Karpas-422 (cell line): ENCODE measurements at regions not wholly inside any gene's neighbourhood (a gene's known extent, or its start where the extent isn't known, plus 50 kb on each side); places are given as distances from the start of the nearest gene placed in this dataset.

Experiments
- DNase-seq: peaks from one replicate; pipeline ENCODE4 v3.0.0-alpha.2; 2015
- H2AFZ ChIP-seq: fragments of 200-600 bp; sonication (generic); 2 replicates; pipeline ENCODE4 v1.6.1; 2014; ENCODE audit warnings: antibody characterized with exemption, low read length, mixed read lengths
- H3K27ac ChIP-seq: fragments of 200-600 bp; sonication (generic); 2 replicates; pipeline ENCODE4 v1.5.1; 2014; ENCODE audit warnings: mild to moderate bottlenecking, low read length, moderate library complexity
- H3K27me3 ChIP-seq: fragments of 200-600 bp; sonication (generic); 2 replicates; pipeline ENCODE4 v1.6.1; 2014; ENCODE audit warnings: low read length, mixed read lengths
- H3K36me3 ChIP-seq: fragments of 200-600 bp; sonication (generic); 2 replicates; pipeline ENCODE4 v1.6.1; 2014; ENCODE audit warnings: low read length, mixed read lengths; ENCODE audit not compliant: insufficient read depth
- H3K4me1 ChIP-seq: fragments of 200-600 bp; sonication (generic); 2 replicates; pipeline ENCODE4 v1.6.1; 2014; ENCODE audit warnings: mild to moderate bottlenecking, low read length, mixed read lengths
- H3K4me2 ChIP-seq: fragments of 200-600 bp; sonication (generic); 2 replicates; pipeline ENCODE4 v1.6.1; 2014; ENCODE audit warnings: low read length, low read depth, mild to moderate bottlenecking; ENCODE audit not compliant: poor library complexity, severe bottlenecking
- H3K4me3 ChIP-seq: fragments of 200-600 bp; sonication (generic); 2 replicates; pipeline ENCODE4 v1.5.1; 2014; ENCODE audit warnings: mild to moderate bottlenecking, antibody characterized with exemption, low read length, mixed read lengths
- H3K79me2 ChIP-seq: fragments of 200-600 bp; sonication (generic); 2 replicates; pipeline ENCODE4 v1.6.1; 2014; ENCODE audit warnings: mild to moderate bottlenecking, low read length, mixed read lengths
- H3K9ac ChIP-seq: fragments of 200-600 bp; sonication (generic); 2 replicates; pipeline ENCODE4 v1.6.0; 2014; ENCODE audit warnings: low read length
- H3K9me2 ChIP-seq: fragments of 200-600 bp; sonication (generic), shearing (Covaris generic); replicated peaks from 2 replicates; pipeline ENCODE4 v1.6.0; 2014; ENCODE audit warnings: mild to moderate bottlenecking, low read length, moderate library complexity; ENCODE audit not compliant: insufficient read depth
- H3K9me3 ChIP-seq: fragments of 300-700, 200-600 bp; sonication (generic); 2 replicates; pipeline ENCODE4 v1.6.1; 2014; ENCODE audit warnings: low read length, mixed read lengths
- H4K20me1 ChIP-seq: fragments of 200-600 bp; sonication (generic); 2 replicates; pipeline ENCODE4 v1.6.1; 2014; ENCODE audit warnings: mild to moderate bottlenecking, antibody characterized with exemption, low read length, low read depth; ENCODE audit not compliant: insufficient read depth

GRCh38 chr5:2008851-2009629 lies 126.3 kb upstream of the IRX4 start:
- Histone ChIP-seq H4K20me1 (no peaks in the 10 kb centered on the region), H3K4me2 (no peak overlapping the region), H3K9me2 (no peaks in the 10 kb centered on the region), H3K4me3 (no peak overlapping the region), H3K27ac (no peak overlapping the region), H2AFZ (no peak overlapping the region), H3K9ac (no peak overlapping the region), H3K4me1 (no peaks in the 10 kb centered on the region), H3K79me2 (no peaks in the 10 kb centered on the region), H3K9me3 (no peaks in the 10 kb centered on the region), H3K36me3 (no peaks in the 10 kb centered on the region), H3K27me3 (no peaks in the 10 kb centered on the region)
- no peak for DNase-seq

GRCh38 chr5:2007878-2008501 lies 125.3 kb upstream of the IRX4 start:
- Histone ChIP-seq H3K9me3 (no peaks in the 10 kb centered on the region), H3K9me2 (no peaks in the 10 kb centered on the region), H3K27ac (no peak overlapping the region), H2AFZ (no peak overlapping the region), H3K36me3 (no peaks in the 10 kb centered on the region), H3K4me2 (no peak overlapping the region), H4K20me1 (0 out of 2 replicates have a peak, but pooled peaks cover 4% of the 10 kb centered on the region), H3K4me3 (no peak overlapping the region), H3K9ac (no peak overlapping the region), H3K79me2 (no peaks in the 10 kb centered on the region), H3K4me1 (no peaks in the 10 kb centered on the region), H3K27me3 (no peaks in the 10 kb centered on the region)
- DNase-seq: no peak

- H3K36me3 ChIP-seq: no peaks in the 10 kb centered on the region
These were observed 124.8 kb upstream of the IRX4 start for GRCh38 chr5:2007496-2007877.

GRCh38 chr5:2006971-2007291 lies 124.2 kb upstream of the IRX4 start:
- Histone ChIP-seq H4K20me1 (0 out of 2 replicates have a peak, but pooled peaks cover 4% of the 10 kb centered on the region), H3K27me3 (no peaks in the 10 kb centered on the region), H3K4me3 (no peak overlapping the region), H3K79me2 (no peaks in the 10 kb centered on the region), H3K4me1 (no peaks in the 10 kb centered on the region), H3K9me3 (no peaks in the 10 kb centered on the region), H3K36me3 (no peaks in the 10 kb centered on the region), H3K9ac (no peak overlapping the region), H3K9me2 (no peaks in the 10 kb centered on the region), H3K27ac (no peak overlapping the region), H3K4me2 (no peak overlapping the region), H2AFZ (no peak overlapping the region)
- DNase-seq: no peak

More at GRCh38 chr5:2007496-2007877, 124.8 kb upstream of the IRX4 start:
- Histone ChIP-seq H3K9me3 (no peaks in the 10 kb centered on the region), H3K4me1 (no peaks in the 10 kb centered on the region), H3K4me2 (no peak overlapping the region), H2AFZ (no peak overlapping the region), H3K27me3 (no peaks in the 10 kb centered on the region), H3K27ac (no peak overlapping the region), H3K4me3 (no peak overlapping the region), H3K9me2 (no peaks in the 10 kb centered on the region), H4K20me1 (0 out of 2 replicates have a peak, but pooled peaks cover 4% of the 10 kb centered on the region), H3K79me2 (no peaks in the 10 kb centered on the region), H3K9ac (no peak overlapping the region)
- no peak for DNase-seq

- no peak overlapping the region for H3K4me3 ChIP-seq
- H3K27ac ChIP-seq: no peak overlapping the region
- H3K79me2 ChIP-seq: no peaks in the 10 kb centered on the region
- no peaks in the 10 kb centered on the region for H3K4me1 ChIP-seq
- no peaks in the 10 kb centered on the region for H3K36me3 ChIP-seq
- no peak overlapping the region for H3K9ac ChIP-seq
- no peaks in the 10 kb centered on the region for H3K9me3 ChIP-seq
- 0 out of 2 replicates have a peak, but pooled peaks cover 4% of the 10 kb centered on the region for H4K20me1 ChIP-seq
- no peak for DNase-seq
- H2AFZ ChIP-seq: no peak overlapping the region
- H3K4me2 ChIP-seq: no peak overlapping the region
- no peaks in the 10 kb centered on the region for H3K27me3 ChIP-seq
- no peaks in the 10 kb centered on the region for H3K9me2 ChIP-seq
These were observed 123.7 kb upstream of the IRX4 start for GRCh38 chr5:2006193-2006970.

GRCh38 chr5:2005101-2006041 lies 122.6 kb upstream of the IRX4 start:
- no peaks in the 10 kb centered on the region for H3K27me3 ChIP-seq

GRCh38 chr5:2003690-2004365 lies 121.1 kb upstream of the IRX4 start:
- Histone ChIP-seq H3K36me3 (no peaks in the 10 kb centered on the region), H3K27ac (no peak overlapping the region), H3K79me2 (no peaks in the 10 kb centered on the region), H3K9me3 (no peaks in the 10 kb centered on the region), H4K20me1 (0 out of 2 replicates have a peak, but pooled peaks cover 4% of the 10 kb centered on the region), H3K9ac (no peak overlapping the region), H3K4me3 (no peak overlapping the region), H2AFZ (no peak overlapping the region), H3K4me1 (no peaks in the 10 kb centered on the region), H3K9me2 (no peaks in the 10 kb centered on the region), H3K27me3 (no peaks in the 10 kb centered on the region), H3K4me2 (no peak overlapping the region)
- no peak for DNase-seq

More at GRCh38 chr5:2005101-2006041, 122.6 kb upstream of the IRX4 start:
- DNase-seq: no peak
- Histone ChIP-seq H4K20me1 (0 out of 2 replicates have a peak, but pooled peaks cover 4% of the 10 kb centered on the region), H3K4me2 (no peak overlapping the region), H3K4me1 (no peaks in the 10 kb centered on the region), H3K9ac (no peak overlapping the region), H3K9me3 (no peaks in the 10 kb centered on the region), H3K4me3 (no peak overlapping the region), H3K9me2 (no peaks in the 10 kb centered on the region), H3K36me3 (no peaks in the 10 kb centered on the region), H3K27ac (no peak overlapping the region), H3K79me2 (no peaks in the 10 kb centered on the region), H2AFZ (no peak overlapping the region)
